Activated CD8-positive, alpha-beta memory T cell treated with anti-CD3 and anti-CD28 coated beads, Interleukin-2, amount 50 U/mL, for 1 hour (primary cell): ENCODE measurements at regions not wholly inside any gene's neighbourhood (a gene's known extent, or its start where the extent isn't known, plus 50 kb on each side); places are given as distances from the start of the nearest gene placed in this dataset.
"Not testable (repeated sequence)": the region's sequence is repeated elsewhere in the genome, so short reads cannot be mapped to it uniquely, and the experiment has no call there.

Experiments used
- DNase-seq: peaks from one replicate; pipeline ENCODE4 v3.0.0-alpha.2; 2020; ENCODE audit errors: extremely low read depth

- DNase-seq: no peak
Measured at GRCh38 chr6:164827537-164827936, 481.9 kb downstream of the C6orf118 start.

- no peak for DNase-seq
Measured at GRCh38 chr6:164826831-164827468, 482.5 kb downstream of the C6orf118 start.

GRCh38 chr6:164825386-164825785, 484.0 kb downstream of the C6orf118 start:
- no peak for DNase-seq

GRCh38 chr6:164817662-164818061, 491.7 kb downstream of the C6orf118 start:
- no peak for DNase-seq

GRCh38 chr6:164812706-164813105, 496.7 kb downstream of the C6orf118 start:
- DNase-seq: no peak

- DNase-seq: no peak
Measured at GRCh38 chr6:164807125-164807524, 502.3 kb downstream of the C6orf118 start.

- no peak for DNase-seq
Measured at GRCh38 chr6:164795056-164795815, 514.2 kb downstream of the C6orf118 start.

- no peak for DNase-seq
Measured at GRCh38 chr6:164792666-164793065, 516.7 kb downstream of the C6orf118 start.

GRCh38 chr6:164791498-164791897, 517.9 kb downstream of the C6orf118 start:
- no peak for DNase-seq

GRCh38 chr6:164763788-164764187, 545.6 kb downstream of the C6orf118 start:
- no peak for DNase-seq

- DNase-seq: no peak
Measured at GRCh38 chr6:164757451-164757850, 552.0 kb downstream of the C6orf118 start.

- no peak for DNase-seq
Measured at GRCh38 chr6:164756723-164757122, 552.7 kb downstream of the C6orf118 start.

GRCh38 chr6:164756142-164756541, 553.3 kb downstream of the C6orf118 start:
- DNase-seq: no peak

GRCh38 chr6:164753517-164753916, 555.9 kb downstream of the C6orf118 start:
- no peak for DNase-seq

- no peak for DNase-seq
Measured at GRCh38 chr6:164751395-164751794, 558.0 kb downstream of the C6orf118 start.

- no peak for DNase-seq
Measured at GRCh38 chr6:164750128-164750527, 559.3 kb downstream of the C6orf118 start.

- DNase-seq: no peak
Measured at GRCh38 chr6:164749221-164750064, 560.0 kb downstream of the C6orf118 start.

GRCh38 chr6:164744301-164744700, 565.1 kb downstream of the C6orf118 start:
- no peak for DNase-seq

- no peak for DNase-seq
Measured at GRCh38 chr6:164741938-164742451, 567.4 kb downstream of the C6orf118 start.

- not testable (repeated sequence) for DNase-seq
Measured at GRCh38 chr6:164736090-164736489, 573.3 kb downstream of the C6orf118 start.

GRCh38 chr6:164731539-164731938, 577.9 kb downstream of the C6orf118 start:
- no peak for DNase-seq

GRCh38 chr6:164721460-164721859, 587.9 kb downstream of the C6orf118 start:
- no peak for DNase-seq
